Suprapubic skin (tissue), 4 donors: ENCODE measurements at regions not wholly inside any gene's neighbourhood (a gene's known extent, or its start where the extent isn't known, plus 50 kb on each side); places are given as distances from the start of the nearest gene placed in this dataset.

Experiments used
- DNase-seq, 2 donors: peaks; one replicate each; pipeline ENCODE4 v3.0.0-alpha.2; 2019; ENCODE audit warnings: low spot score in 2 of 2
- H3K27ac ChIP-seq: fragments of 200-600 bp; sonication (generic); one replicate; pipeline ENCODE4 v1.5.1; 2019
- H3K27me3 ChIP-seq: fragments of 200-600 bp; sonication (generic); one replicate; pipeline ENCODE4 v1.5.1; 2019
- H3K36me3 ChIP-seq: fragments of 200-600 bp; sonication (generic); one replicate; pipeline ENCODE4 v1.5.1; 2019
- H3K4me1 ChIP-seq: fragments of 200-600 bp; sonication (generic); one replicate; pipeline ENCODE4 v1.5.1; 2019
- H3K4me3 ChIP-seq: fragments of 200-600 bp; sonication (generic); one replicate; pipeline ENCODE4 v1.5.1; 2019; ENCODE audit warnings: mild to moderate bottlenecking
- H3K9me3 ChIP-seq: fragments of 200-600 bp; sonication (generic); one replicate; pipeline ENCODE4 v1.5.1; 2019
- EP300 ChIP-seq: sonication (generic); formaldehyde crosslinking; IDR thresholded peaks from one replicate; pipeline ENCODE4 v1.6.1; 2017; ENCODE audit warnings: antibody characterized with exemption
- POLR2A ChIP-seq, 2 donors: fragments of 450-650 bp; IDR thresholded peaks; one replicate each; pipeline ENCODE4 v1.6.1; 2017; ENCODE audit warnings: antibody characterized with exemption in 2 of 2, mild to moderate bottlenecking in 2 of 2, moderate library complexity in 2 of 2
- POLR2AphosphoS5 ChIP-seq, 3 donors: sonication (generic); formaldehyde crosslinking; IDR thresholded peaks; one replicate each; pipeline ENCODE4 v1.6.1; 2017; ENCODE audit warnings: antibody characterized with exemption in 3 of 3
- WGBS: methylation state at CpG from one replicate; pipeline ENCODE4 v1.1.5; 2018; 5-methylcytosine and 5-hydroxymethylcytosine counted together
- TF ChIP-seq, protein P1 (sequence below), 2 donors: fragments of 200-600 bp in 1 of 2; fragments of 450-650 bp in 1 of 2; sonication (generic) in 1 of 2; IDR thresholded peaks; one replicate each; pipeline ENCODE4 v1.5.1; 2016 to 2019; ENCODE audit warnings: antibody characterized with exemption in 2 of 2, mild to moderate bottlenecking in 1 of 2, moderate library complexity in 1 of 2

DNA sequence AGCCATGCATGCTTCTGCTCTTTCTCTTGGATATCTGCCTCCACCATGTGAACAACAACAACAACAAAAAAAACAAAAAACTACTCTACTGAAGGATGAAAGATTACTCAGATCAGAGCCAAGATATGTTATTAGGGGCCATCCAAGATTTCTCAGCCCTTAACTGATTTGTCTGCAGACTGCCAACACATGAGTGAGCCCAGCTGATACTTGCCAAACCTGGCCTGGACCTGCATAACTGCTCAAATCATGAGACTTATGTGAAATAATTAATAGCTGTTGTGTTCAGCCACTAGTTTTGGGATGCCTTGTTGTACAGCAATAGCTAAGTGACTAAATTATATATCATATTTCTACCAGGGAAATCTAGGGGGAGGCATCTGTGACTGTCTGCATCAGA, 334.5 kb upstream of the SORCS1 start:
- TF ChIP-seq EP300 = no peak
- TF ChIP-seq, protein P1, sequence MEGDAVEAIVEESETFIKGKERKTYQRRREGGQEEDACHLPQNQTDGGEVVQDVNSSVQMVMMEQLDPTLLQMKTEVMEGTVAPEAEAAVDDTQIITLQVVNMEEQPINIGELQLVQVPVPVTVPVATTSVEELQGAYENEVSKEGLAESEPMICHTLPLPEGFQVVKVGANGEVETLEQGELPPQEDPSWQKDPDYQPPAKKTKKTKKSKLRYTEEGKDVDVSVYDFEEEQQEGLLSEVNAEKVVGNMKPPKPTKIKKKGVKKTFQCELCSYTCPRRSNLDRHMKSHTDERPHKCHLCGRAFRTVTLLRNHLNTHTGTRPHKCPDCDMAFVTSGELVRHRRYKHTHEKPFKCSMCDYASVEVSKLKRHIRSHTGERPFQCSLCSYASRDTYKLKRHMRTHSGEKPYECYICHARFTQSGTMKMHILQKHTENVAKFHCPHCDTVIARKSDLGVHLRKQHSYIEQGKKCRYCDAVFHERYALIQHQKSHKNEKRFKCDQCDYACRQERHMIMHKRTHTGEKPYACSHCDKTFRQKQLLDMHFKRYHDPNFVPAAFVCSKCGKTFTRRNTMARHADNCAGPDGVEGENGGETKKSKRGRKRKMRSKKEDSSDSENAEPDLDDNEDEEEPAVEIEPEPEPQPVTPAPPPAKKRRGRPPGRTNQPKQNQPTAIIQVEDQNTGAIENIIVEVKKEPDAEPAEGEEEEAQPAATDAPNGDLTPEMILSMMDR (IDR thresholded peaks at IDR 0.05) = no peak
- TF ChIP-seq POLR2AphosphoS5 (IDR thresholded peaks at IDR 0.05) = no peak
- no peak for TF ChIP-seq POLR2A (IDR thresholded peaks at IDR 0.05)
- no peak overlapping the region for H3K27ac ChIP-seq
- H3K9me3 ChIP-seq = peaks cover 6% of the 10 kb centered on the region
- no peaks in the 10 kb centered on the region for H3K4me1 ChIP-seq
- H3K27me3 ChIP-seq = no peaks in the 10 kb centered on the region
- no peak overlapping the region for H3K4me3 ChIP-seq
- DNase-seq = no peak
- H3K36me3 ChIP-seq = no peaks in the 10 kb centered on the region

DNA sequence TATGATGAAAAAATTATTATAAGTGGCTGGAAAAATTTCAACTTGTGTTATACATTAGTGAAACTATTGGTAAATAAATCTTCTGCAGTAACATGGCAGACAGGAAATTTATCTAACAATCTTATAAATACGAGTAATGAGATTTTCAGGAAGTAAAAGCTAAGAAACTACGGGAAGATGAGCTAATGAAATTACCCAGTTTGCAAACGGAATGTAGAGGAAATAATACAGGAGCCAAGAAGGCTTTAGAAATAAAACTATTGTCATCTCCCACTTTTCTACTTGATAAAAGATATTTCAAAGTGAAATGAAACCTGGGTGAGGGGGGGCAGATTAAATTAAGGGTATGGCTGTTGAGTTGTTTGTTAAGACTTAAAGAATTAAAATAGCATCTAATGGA, 332.5 kb upstream of the SORCS1 start:
- WGBS = 58% methylated on average over 3 of the region's 3 CpGs
- H3K9me3 ChIP-seq = no peaks in the 10 kb centered on the region
- no peaks in the 10 kb centered on the region for H3K4me1 ChIP-seq
- H3K36me3 ChIP-seq = no peaks in the 10 kb centered on the region
- H3K4me3 ChIP-seq = no peak overlapping the region
- no peak overlapping the region for H3K27ac ChIP-seq
- TF ChIP-seq, protein P1 (IDR thresholded peaks at IDR 0.05) = no peak
- no peak for TF ChIP-seq POLR2AphosphoS5 (IDR thresholded peaks at IDR 0.05)
- TF ChIP-seq POLR2A (IDR thresholded peaks at IDR 0.05) = no peak
- TF ChIP-seq EP300 = no peak
- H3K27me3 ChIP-seq = no peaks in the 10 kb centered on the region
- DNase-seq = no peak

DNA sequence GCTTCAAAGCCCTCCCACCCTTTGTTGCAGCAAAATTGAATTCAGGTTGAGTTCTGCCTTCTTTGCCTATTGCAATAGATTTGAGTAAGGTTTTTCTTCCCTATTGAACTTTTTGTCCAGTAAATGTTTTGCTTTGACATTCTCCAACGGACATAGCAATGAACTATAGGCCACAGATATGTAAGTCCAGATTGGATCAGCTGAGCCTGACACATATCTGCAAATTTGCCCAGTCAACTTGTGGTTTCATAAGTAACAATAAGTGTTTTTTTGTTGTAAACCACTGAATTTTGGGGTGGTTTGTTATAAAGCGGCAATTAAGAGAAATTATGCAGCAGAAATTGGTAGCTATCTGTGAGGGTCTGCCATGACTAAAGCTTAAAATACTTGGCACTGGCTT, 332.1 kb upstream of the SORCS1 start:
- TF ChIP-seq POLR2AphosphoS5 (IDR thresholded peaks at IDR 0.05) = no peak
- TF ChIP-seq POLR2A (IDR thresholded peaks at IDR 0.05) = no peak
- TF ChIP-seq, protein P1 (IDR thresholded peaks at IDR 0.05) = no peak
- TF ChIP-seq EP300 = no peak

DNA sequence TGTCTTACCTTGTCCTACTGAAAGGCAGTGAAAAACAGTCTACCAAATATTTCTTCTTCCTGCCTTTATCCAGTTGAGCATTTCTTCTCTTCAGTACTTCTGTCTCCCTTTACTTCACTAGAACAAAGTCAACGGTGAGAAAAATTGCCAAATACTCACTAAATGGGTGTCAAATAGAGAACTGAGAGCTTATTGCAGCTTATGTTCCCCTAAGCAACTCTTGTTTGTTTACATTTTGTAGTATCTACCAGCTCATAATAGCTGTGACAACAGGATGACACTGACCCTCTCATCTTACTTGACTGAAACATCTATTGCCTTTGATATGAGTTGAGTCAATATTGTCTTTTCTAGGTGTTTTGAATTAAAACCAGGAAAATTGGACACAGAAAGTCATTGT, 327.9 kb upstream of the SORCS1 start:
- WGBS = 81% methylated on average over 1 of the region's 1 CpG
- H3K4me3 ChIP-seq = no peak overlapping the region
- H3K9me3 ChIP-seq = no peaks in the 10 kb centered on the region
- H3K27me3 ChIP-seq = no peaks in the 10 kb centered on the region
- H3K27ac ChIP-seq = no peak overlapping the region
- no peaks in the 10 kb centered on the region for H3K4me1 ChIP-seq
- H3K36me3 ChIP-seq = no peaks in the 10 kb centered on the region
- DNase-seq = no peak
- TF ChIP-seq EP300 (no peak), POLR2AphosphoS5 (IDR thresholded peaks at IDR 0.05) (no peak), POLR2A (IDR thresholded peaks at IDR 0.05) (no peak)
- TF ChIP-seq, protein P1 (IDR thresholded peaks at IDR 0.05) = no peak

More for the DNA sequence above, 332.1 kb upstream of the SORCS1 start:
- H3K27me3 ChIP-seq = no peaks in the 10 kb centered on the region
- H3K27ac ChIP-seq = no peak overlapping the region
- H3K4me3 ChIP-seq = no peak overlapping the region
- H3K36me3 ChIP-seq = no peaks in the 10 kb centered on the region
- no peak for DNase-seq
- 51% methylated on average over 2 of the region's 2 CpGs for WGBS
- H3K9me3 ChIP-seq = no peaks in the 10 kb centered on the region
- no peaks in the 10 kb centered on the region for H3K4me1 ChIP-seq

DNA sequence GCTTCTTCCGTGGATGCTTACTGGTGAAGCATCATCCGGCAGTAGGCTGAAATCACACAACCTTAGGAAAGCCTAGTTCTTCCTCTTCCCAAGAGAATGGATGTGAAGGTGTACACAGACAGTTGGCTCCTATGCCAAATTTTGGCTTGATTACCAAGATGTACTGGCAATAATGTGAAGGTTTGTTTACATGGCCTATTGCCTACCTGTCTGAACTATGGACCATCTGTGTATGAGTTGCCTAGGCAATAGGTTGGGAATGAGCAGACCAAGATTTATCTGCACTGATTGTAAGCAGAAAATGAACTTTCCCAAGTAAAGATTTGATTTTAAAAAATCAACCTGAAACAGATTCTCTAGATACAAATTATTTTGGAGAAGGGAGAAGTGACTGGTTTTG, 325.9 kb upstream of the SORCS1 start:
- H3K36me3 ChIP-seq = no peaks in the 10 kb centered on the region
- 98% methylated on average over 2 of the region's 2 CpGs for WGBS
- no peak overlapping the region for H3K4me3 ChIP-seq
- TF ChIP-seq, protein P1 (IDR thresholded peaks at IDR 0.05) = no peak
- no peak for TF ChIP-seq EP300
- TF ChIP-seq POLR2A (IDR thresholded peaks at IDR 0.05) = no peak
- no peak for TF ChIP-seq POLR2AphosphoS5 (IDR thresholded peaks at IDR 0.05)
- H3K27ac ChIP-seq = no peak overlapping the region
- H3K27me3 ChIP-seq = no peaks in the 10 kb centered on the region
- H3K9me3 ChIP-seq = no peaks in the 10 kb centered on the region
- DNase-seq = no peak
- H3K4me1 ChIP-seq = no peaks in the 10 kb centered on the region
